OCI-LY3 (cell line): ENCODE measurements at regions not wholly inside any gene's neighbourhood (a gene's known extent, or its start where the extent isn't known, plus 50 kb on each side); places are given as distances from the start of the nearest gene placed in this dataset.

Source experiments
- CTCF ChIP-seq: fragments of 200-600, 300-600 bp; sonication (generic); IDR thresholded peaks from 2 replicates; pipeline ENCODE4 v1.5.1; 2014; ENCODE audit warnings: antibody characterized with exemption, low read length, low read depth
- EZH2phosphoT487 ChIP-seq: fragments of 200-600 bp; shearing (Covaris generic); IDR thresholded peaks from 2 replicates; pipeline ENCODE4 v1.6.1; 2018; ENCODE audit warnings: antibody characterized with exemption, mixed run types, low read depth

GRCh38 chr3:72496051-72496670 is 352.1 kb downstream of the SHQ1 start:
- TF ChIP-seq CTCF (no peak), EZH2phosphoT487 (no peak)
